K562 (cell line): ENCODE measurements at regions not wholly inside any gene's neighbourhood (a gene's known extent, or its start where the extent isn't known, plus 50 kb on each side); places are given as distances from the start of the nearest gene placed in this dataset.

Experiments used
- BACH1 ChIP-seq: fragments of 200-800 bp; sonication (Bioruptor generic); IDR thresholded peaks from 2 replicates; pipeline ENCODE4 v1.6.1; 2016; ENCODE audit warnings: missing genetic modification characterization, missing compliant biosample characterization
- E4F1 ChIP-seq: fragments of 250-450 bp; sonication (Bioruptor Pico); IDR thresholded peaks from 2 replicates; pipeline ENCODE4 v1.5.0; 2021; ENCODE audit warnings: mild to moderate bottlenecking, borderline replicate concordance
- EZH2 ChIP-seq: IDR thresholded peaks from 2 replicates; pipeline ENCODE4 v1.6.1; 2012; ENCODE audit warnings: low read depth, mild to moderate bottlenecking, inconsistent platforms, low read length, borderline replicate concordance
- JUNB ChIP-seq: fragments of 450-650 bp; formaldehyde crosslinking; conservative IDR thresholded peaks from 2 replicates; pipeline ENCODE4 v1.4.0; 2020; ENCODE audit warnings: mild to moderate bottlenecking
- MAZ ChIP-seq, 2 experiments: fragments of 450-650 bp in 1 of 2; sonication (generic) in 1 of 2; formaldehyde crosslinking; IDR thresholded peaks in 1 of 2; conservative IDR thresholded peaks in 1 of 2; 2 replicates each; pipeline versions ENCODE4 v1.4.0 to v1.5.0; 2020; ENCODE audit warnings: mild to moderate bottlenecking in 1 of 2, missing genetic modification reagents in 1 of 2
- NFXL1 ChIP-seq: fragments of 450-650 bp; formaldehyde crosslinking; IDR thresholded peaks from 2 replicates; pipeline ENCODE4 v1.4.0; 2021; ENCODE audit warnings: mild to moderate bottlenecking
- POLR2A ChIP-seq: fragments of 450-650 bp; conservative IDR thresholded peaks from 2 replicates; pipeline ENCODE4 v1.6.1; 2016
- PRPF4 ChIP-seq: fragments of 200-400 bp; formaldehyde crosslinking; IDR thresholded peaks from one replicate; pipeline ENCODE4 v1.6.1; 2017; ENCODE audit warnings: low read length, low read depth, mild to moderate bottlenecking; ENCODE audit not compliant: insufficient read depth, poor library complexity, severe bottlenecking
- ZFP36 ChIP-seq: fragments of 150-350 bp; IDR thresholded peaks from 2 replicates; pipeline ENCODE4 v1.6.1; 2018; ENCODE audit warnings: low read length, low read depth; ENCODE audit not compliant: partially characterized antibody
- ZMIZ1 ChIP-seq, 2 experiments: fragments of 150-350 bp in 1 of 2; IDR thresholded peaks; 2 replicates each; pipeline ENCODE4 v1.6.1; 2012 to 2016; ENCODE audit warnings: low read depth in 2 of 2, low read length in 2 of 2, mild to moderate bottlenecking in 1 of 2, moderate library complexity in 1 of 2
- ZNF561 ChIP-seq: fragments of 450-650 bp; formaldehyde crosslinking; conservative IDR thresholded peaks from 2 replicates; pipeline ENCODE4 v1.4.0; 2020; ENCODE audit warnings: mild to moderate bottlenecking, moderate library complexity
- ZNF830 ChIP-seq: fragments of 250-450 bp; sonication (Bioruptor Pico); IDR thresholded peaks from 2 replicates; pipeline ENCODE4 v1.5.0; 2021; ENCODE audit warnings: mild to moderate bottlenecking
- TF ChIP-seq, protein P1 (sequence below), 3 experiments: IDR thresholded peaks in 2 of 3; conservative IDR thresholded peaks in 1 of 3; 2 replicates each; pipeline ENCODE4 v1.5.1; 2011 to 2012; ENCODE audit warnings: low read length in 3 of 3, mild to moderate bottlenecking in 3 of 3, control low read depth in 2 of 3, improper control_type of control experiment in 1 of 3, inconsistent platforms in 1 of 3, low read depth in 1 of 3, mixed read lengths in 1 of 3, moderate library complexity in 1 of 3; ENCODE audit not compliant: insufficient read depth in 2 of 3

GRCh38 chr11:30109774-30110173 lies 92.9 kb upstream of the KCNA4 start:
- TF ChIP-seq PRPF4 (no peak), NFXL1 (CRISPR knock-in tag) (no peak), ZNF561 (CRISPR knock-in tag) (no peak), ZFP36 (no peak), ZMIZ1 (IDR thresholded peaks at IDR 0.05; ENCODE audit: low read depth in 2 of 2, low read length in 2 of 2) (no peak), JUNB (CRISPR knock-in tag) (no peak), BACH1 (tag) (no peak), MAZ (CRISPR knock-in tag; conservative IDR thresholded peaks at IDR 0.05 in 1 of 2, IDR thresholded peaks at IDR 0.05 in 1 of 2) (no peak), EZH2 (no peak), ZNF830 (no peak), POLR2A (no peak), E4F1 (CRISPR knock-in tag) (no peak)
- TF ChIP-seq, protein P1, sequence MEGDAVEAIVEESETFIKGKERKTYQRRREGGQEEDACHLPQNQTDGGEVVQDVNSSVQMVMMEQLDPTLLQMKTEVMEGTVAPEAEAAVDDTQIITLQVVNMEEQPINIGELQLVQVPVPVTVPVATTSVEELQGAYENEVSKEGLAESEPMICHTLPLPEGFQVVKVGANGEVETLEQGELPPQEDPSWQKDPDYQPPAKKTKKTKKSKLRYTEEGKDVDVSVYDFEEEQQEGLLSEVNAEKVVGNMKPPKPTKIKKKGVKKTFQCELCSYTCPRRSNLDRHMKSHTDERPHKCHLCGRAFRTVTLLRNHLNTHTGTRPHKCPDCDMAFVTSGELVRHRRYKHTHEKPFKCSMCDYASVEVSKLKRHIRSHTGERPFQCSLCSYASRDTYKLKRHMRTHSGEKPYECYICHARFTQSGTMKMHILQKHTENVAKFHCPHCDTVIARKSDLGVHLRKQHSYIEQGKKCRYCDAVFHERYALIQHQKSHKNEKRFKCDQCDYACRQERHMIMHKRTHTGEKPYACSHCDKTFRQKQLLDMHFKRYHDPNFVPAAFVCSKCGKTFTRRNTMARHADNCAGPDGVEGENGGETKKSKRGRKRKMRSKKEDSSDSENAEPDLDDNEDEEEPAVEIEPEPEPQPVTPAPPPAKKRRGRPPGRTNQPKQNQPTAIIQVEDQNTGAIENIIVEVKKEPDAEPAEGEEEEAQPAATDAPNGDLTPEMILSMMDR (IDR thresholded peaks at IDR 0.05 in 2 of 3, conservative IDR thresholded peaks at IDR 0.05 in 1 of 3; ENCODE audit: insufficient read depth in 2 of 3, low read depth in 1 of 3, low read length in 3 of 3), result no peak
